ENCODE measurements at regions not wholly inside any gene's neighbourhood (a gene's known extent, or its start where the extent isn't known, plus 50 kb on each side); places are given as distances from the start of the nearest gene placed in this dataset.

DNA sequence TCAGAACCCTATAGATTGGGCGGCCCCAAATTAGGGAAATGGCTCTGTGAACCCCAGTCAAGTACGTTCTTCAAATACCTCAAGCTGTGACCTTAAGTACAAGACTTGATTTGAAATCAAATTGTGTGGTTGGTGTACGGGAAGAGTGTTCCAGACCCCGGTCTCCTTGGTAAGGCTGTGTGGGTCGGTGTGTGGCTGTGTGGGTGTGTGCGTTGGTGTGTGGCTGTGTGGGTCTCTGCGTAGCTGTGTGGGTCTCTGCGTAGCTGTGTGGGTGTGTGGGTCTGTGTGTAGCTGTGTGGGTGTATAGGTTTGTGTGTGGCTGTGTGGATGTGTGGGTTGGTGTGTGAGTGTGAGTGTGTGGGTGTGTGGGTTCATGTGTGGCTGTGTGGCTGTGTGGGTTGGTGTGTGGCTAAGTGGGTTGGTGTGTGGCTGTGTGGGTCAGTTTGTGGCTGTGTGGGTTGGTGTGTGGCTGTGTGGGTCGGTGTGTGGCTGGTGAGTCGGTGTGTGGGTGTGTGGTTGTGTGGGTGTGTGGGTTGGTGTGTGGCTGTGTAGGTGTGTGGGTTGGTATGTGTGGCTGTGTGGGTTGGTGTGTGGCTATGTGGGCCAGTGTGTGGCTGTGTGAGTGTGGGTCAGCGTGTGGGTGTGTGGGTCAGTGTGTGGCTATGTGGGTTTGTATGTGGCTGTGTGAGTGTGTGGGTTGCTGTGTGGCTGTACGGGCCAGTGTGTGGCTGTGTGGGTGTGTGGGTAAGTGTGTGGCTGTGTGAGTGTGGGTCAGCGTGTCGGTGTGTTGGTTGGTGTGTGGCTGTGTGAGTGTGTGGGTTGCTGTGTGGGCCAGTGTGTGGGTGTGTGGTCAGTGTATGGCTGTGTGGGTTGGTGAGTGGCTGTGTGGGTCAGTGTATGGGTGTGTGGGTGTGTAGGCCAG is 238.7 kb upstream of the ZFHX3 start:
- Histone ChIP-seq H3K36me3 (ENCODE audit: insufficient read depth, low read length) (no peaks in the 10 kb centered on the region), H3K9me3 (ENCODE audit: control insufficient read depth, insufficient read depth, low read length) (no peaks in the 10 kb centered on the region), H3K4me1 (ENCODE audit: insufficient read depth, low read length) (peaks cover 8% of the 10 kb centered on the region; the same call in 1 of the 2 replicates), H3K9ac (ENCODE audit: low read depth, low read length) (no peak overlapping the region)

- H3K36me3 ChIP-seq (ENCODE audit: insufficient read depth, low read length) = no peaks in the 10 kb centered on the region
Measured at GRCh38 chr16:73285436-73286201, 237.7 kb upstream of the ZFHX3 start.

DNA sequence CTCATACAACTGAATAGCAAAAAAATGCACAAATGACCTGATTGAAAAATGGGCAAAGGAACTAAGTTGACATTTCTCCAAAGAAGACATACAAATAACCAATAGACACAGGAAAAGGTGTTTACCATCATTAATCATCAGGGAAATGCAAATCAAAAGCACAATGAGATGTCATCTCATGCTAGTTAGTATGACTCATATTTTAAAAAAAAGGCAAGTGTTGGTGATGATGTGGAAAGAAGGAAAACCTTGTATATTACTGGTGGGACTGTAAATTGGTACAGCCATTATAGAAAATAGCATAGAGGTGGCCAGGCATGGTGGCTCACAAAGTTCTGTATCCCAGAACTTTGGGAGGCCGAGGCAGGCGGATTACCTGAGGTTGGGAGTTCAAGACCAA is 232.5 kb upstream of the ZFHX3 start:
- Histone ChIP-seq H3K4me1 (ENCODE audit: insufficient read depth, low read length) (no peaks in the 10 kb centered on the region), H3K9me3 (ENCODE audit: control insufficient read depth, insufficient read depth, low read length) (no peaks in the 10 kb centered on the region), H3K36me3 (ENCODE audit: insufficient read depth, low read length) (no peaks in the 10 kb centered on the region), H3K9ac (ENCODE audit: low read depth, low read length) (no peak overlapping the region)

More at GRCh38 chr16:73285436-73286201, 237.7 kb upstream of the ZFHX3 start:
- peaks cover 8% of the 10 kb centered on the region; the same call in 1 of the 2 replicates for H3K4me1 ChIP-seq (ENCODE audit: insufficient read depth, low read length)
- no peaks in the 10 kb centered on the region for H3K9me3 ChIP-seq (ENCODE audit: control insufficient read depth, insufficient read depth, low read length)
- no peak overlapping the region for H3K9ac ChIP-seq (ENCODE audit: low read depth, low read length)

DNA sequence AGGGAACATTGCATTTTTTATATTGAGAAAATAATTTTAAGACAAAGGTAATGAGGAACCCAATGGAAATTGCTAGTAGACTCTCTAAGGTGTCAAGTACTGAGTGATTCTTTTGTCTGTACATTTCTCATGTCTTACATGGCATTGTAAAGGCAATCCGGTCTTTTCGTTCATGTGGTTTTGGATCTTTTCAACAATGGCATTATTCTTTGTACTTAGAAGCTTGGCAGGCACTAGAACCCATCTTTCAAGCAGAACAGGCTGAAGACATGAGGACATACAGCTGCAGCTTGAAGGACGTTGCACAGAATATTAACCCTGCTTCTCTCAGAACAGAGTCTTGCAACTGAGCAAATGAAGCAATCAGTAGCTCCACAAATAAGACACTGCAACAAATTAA is 231.5 kb upstream of the ZFHX3 start:
- no peaks in the 10 kb centered on the region for H3K9me3 ChIP-seq (ENCODE audit: control insufficient read depth, insufficient read depth, low read length)

DNA sequence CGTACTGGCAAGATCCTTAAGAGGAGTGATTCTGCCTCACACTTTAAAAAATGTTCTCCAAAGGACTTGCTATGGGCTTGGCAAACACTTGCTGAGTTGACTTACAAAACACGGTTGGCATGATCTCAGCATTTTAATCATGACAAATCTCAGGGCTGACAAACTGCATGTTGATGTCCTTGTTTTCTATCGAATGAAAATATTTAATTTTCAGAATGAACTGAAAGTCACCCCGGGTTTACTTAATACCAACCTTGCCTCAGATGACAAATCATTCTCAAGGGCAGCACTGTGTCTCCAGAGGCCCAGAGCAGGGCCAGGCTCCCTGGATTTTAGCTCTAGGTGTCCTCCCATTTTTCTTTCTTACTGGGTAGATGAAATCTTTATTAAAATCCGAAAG is 229.1 kb upstream of the ZFHX3 start:
- no peaks in the 10 kb centered on the region for H3K4me1 ChIP-seq (ENCODE audit: insufficient read depth, low read length)

More for the DNA sequence above, 231.5 kb upstream of the ZFHX3 start:
- Histone ChIP-seq H3K4me1 (ENCODE audit: insufficient read depth, low read length) (no peaks in the 10 kb centered on the region), H3K36me3 (ENCODE audit: insufficient read depth, low read length) (no peaks in the 10 kb centered on the region), H3K9ac (ENCODE audit: low read depth, low read length) (no peak overlapping the region)

GRCh38 chr16:73275448-73275847 is 227.5 kb upstream of the ZFHX3 start:
- no peaks in the 10 kb centered on the region for H3K9me3 ChIP-seq (ENCODE audit: control insufficient read depth, insufficient read depth, low read length)
- H3K9ac ChIP-seq (ENCODE audit: low read depth, low read length) = no peak overlapping the region
- no peaks in the 10 kb centered on the region for H3K36me3 ChIP-seq (ENCODE audit: insufficient read depth, low read length)
- no peaks in the 10 kb centered on the region for H3K4me1 ChIP-seq (ENCODE audit: insufficient read depth, low read length)

More for the DNA sequence above, 229.1 kb upstream of the ZFHX3 start:
- H3K9me3 ChIP-seq (ENCODE audit: control insufficient read depth, insufficient read depth, low read length) = no peaks in the 10 kb centered on the region
- H3K9ac ChIP-seq (ENCODE audit: low read depth, low read length) = no peak overlapping the region
- no peaks in the 10 kb centered on the region for H3K36me3 ChIP-seq (ENCODE audit: insufficient read depth, low read length)

DNA sequence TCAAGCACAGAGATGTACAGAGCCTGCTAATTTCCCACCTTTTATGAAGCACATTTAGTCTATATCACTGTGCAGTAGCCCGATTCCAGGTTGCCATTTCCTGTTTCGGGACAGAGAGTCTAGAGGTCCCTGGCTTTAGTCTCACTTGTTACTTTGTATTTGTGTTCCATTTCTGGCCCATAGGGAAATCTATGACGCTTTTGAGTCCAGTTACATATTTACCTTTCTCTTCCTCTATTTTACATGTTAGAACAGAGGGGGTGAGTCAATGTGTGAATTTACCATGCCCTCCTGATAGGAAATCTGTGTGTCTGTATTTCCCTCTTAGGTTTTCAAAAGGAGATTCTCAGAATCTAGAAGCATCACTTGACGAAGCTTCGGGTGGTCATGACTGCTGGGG is 227.1 kb upstream of the ZFHX3 start:
- Histone ChIP-seq H3K36me3 (ENCODE audit: insufficient read depth, low read length) (no peaks in the 10 kb centered on the region), H3K4me1 (ENCODE audit: insufficient read depth, low read length) (no peaks in the 10 kb centered on the region), H3K9me3 (ENCODE audit: control insufficient read depth, insufficient read depth, low read length) (no peaks in the 10 kb centered on the region), H3K9ac (ENCODE audit: low read depth, low read length) (no peak overlapping the region)

- Histone ChIP-seq H3K9me3 (ENCODE audit: control insufficient read depth, insufficient read depth, low read length) (no peaks in the 10 kb centered on the region), H3K36me3 (ENCODE audit: insufficient read depth, low read length) (no peaks in the 10 kb centered on the region), H3K4me1 (ENCODE audit: insufficient read depth, low read length) (no peaks in the 10 kb centered on the region), H3K9ac (ENCODE audit: low read depth, low read length) (no peak overlapping the region)
Measured at GRCh38 chr16:73274140-73274539, 226.2 kb upstream of the ZFHX3 start.

DNA sequence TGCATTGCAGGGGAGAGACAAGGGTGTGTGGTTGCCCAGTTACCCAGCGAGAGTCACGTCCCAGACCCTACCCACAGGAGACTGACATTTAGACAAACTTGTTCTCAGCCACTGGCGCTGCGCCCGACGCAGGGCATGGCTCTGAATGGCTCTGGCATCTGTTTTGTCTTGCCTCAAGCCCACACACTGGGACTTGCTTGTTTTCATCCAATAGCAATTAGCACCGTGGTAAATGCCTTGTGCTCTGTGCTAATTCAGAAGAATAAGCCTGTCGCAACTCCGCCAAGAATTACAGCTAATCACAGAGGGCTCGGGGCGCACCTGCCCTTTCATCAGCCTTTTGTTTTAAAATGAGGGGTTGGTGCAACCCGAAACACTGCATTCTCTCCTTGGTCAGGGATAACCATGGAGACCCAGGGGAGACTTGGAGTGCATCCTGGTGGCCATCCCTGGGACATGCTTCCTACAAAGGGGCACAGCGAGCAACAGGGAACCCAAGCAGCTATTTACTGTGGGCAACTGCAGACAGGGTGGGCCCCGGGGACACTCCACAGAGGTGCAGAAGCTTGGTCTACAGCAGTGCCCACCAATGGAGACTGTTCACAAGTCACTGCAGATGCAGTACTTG is 220.6 kb upstream of the ZFHX3 start:
- H3K9me3 ChIP-seq (ENCODE audit: control insufficient read depth, insufficient read depth, low read length) = no peaks in the 10 kb centered on the region
- H3K9ac ChIP-seq (ENCODE audit: low read depth, low read length) = no peak overlapping the region
- H3K36me3 ChIP-seq (ENCODE audit: insufficient read depth, low read length) = no peaks in the 10 kb centered on the region
- H3K4me1 ChIP-seq (ENCODE audit: insufficient read depth, low read length) = no peaks in the 10 kb centered on the region; the same call in 1 of the 2 replicates

DNA sequence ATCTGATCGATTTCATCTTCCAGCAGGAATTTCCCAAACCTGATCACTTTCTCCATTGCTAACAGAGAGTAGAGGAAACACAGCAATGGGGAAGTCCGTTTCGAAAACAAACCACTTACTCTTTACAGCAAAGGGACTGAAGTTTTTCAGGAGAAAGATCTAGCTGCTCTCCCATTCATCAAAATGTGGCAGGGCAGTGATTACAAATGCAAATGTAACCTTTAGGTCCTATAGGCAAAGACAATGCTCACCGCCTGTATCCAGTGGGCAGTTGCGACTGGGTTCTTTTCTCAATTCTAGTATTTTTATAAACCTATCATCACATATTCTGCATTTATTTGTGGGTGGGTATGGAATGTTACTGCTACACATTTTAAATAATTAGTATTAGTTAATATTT is 218.0 kb upstream of the ZFHX3 start:
- H3K36me3 ChIP-seq (ENCODE audit: insufficient read depth, low read length) = no peaks in the 10 kb centered on the region
- no peaks in the 10 kb centered on the region for H3K9me3 ChIP-seq (ENCODE audit: control insufficient read depth, insufficient read depth, low read length)
- no peak overlapping the region for H3K9ac ChIP-seq (ENCODE audit: low read depth, low read length)
- H3K4me1 ChIP-seq (ENCODE audit: insufficient read depth, low read length) = no peaks in the 10 kb centered on the region; the same call in 1 of the 2 replicates

GRCh38 chr16:73265124-73265837 is 217.4 kb upstream of the ZFHX3 start:
- no peaks in the 10 kb centered on the region; the same call in 1 of the 2 replicates for H3K4me1 ChIP-seq (ENCODE audit: insufficient read depth, low read length)
- no peak overlapping the region for H3K9ac ChIP-seq (ENCODE audit: low read depth, low read length)
- H3K9me3 ChIP-seq (ENCODE audit: control insufficient read depth, insufficient read depth, low read length) = no peaks in the 10 kb centered on the region
- no peaks in the 10 kb centered on the region for H3K36me3 ChIP-seq (ENCODE audit: insufficient read depth, low read length)

- H3K36me3 ChIP-seq (ENCODE audit: insufficient read depth, low read length) = no peaks in the 10 kb centered on the region
- no peaks in the 10 kb centered on the region; the same call in 1 of the 2 replicates for H3K4me1 ChIP-seq (ENCODE audit: insufficient read depth, low read length)
- no peak overlapping the region for H3K9ac ChIP-seq (ENCODE audit: low read depth, low read length)
- H3K9me3 ChIP-seq (ENCODE audit: control insufficient read depth, insufficient read depth, low read length) = no peaks in the 10 kb centered on the region
Measured at GRCh38 chr16:73262931-73263330, 215.0 kb upstream of the ZFHX3 start.

DNA sequence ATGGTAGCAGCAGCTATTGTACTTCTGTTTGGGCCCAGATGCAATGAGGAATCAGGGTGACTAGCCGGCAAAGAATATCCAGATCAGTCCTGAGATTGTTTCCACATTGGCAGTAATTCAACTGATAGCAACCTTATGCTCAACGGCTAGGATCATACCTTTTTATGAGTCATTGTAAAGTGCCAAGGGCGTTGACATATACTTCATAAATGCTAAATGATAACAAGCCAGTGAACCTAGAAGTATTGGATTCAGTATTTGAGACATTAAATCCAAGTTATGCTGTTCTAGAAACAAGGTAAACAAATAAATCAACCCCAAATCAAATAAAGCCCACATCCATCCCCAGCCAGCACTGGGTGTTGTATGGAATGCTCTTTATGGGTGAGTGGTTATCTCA is 207.1 kb upstream of the ZFHX3 start:
- Histone ChIP-seq H3K36me3 (ENCODE audit: insufficient read depth, low read length) (no peaks in the 10 kb centered on the region), H3K4me1 (ENCODE audit: insufficient read depth, low read length) (no peaks in the 10 kb centered on the region), H3K9me3 (ENCODE audit: control insufficient read depth, insufficient read depth, low read length) (no peaks in the 10 kb centered on the region), H3K9ac (ENCODE audit: low read depth, low read length) (no peak overlapping the region)
